Lung (tissue), 11 donors: ENCODE measurements at regions not wholly inside any gene's neighbourhood (a gene's known extent, or its start where the extent isn't known, plus 50 kb on each side); places are given as distances from the start of the nearest gene placed in this dataset.

Source experiments
- ATAC-seq: fragments of 200-7000 bp; cut with Tn5 transposase; one replicate; pipeline ENCODE4 v1.9.1; 2020; ENCODE audit warnings: moderate number of reproducible peaks; ENCODE audit not compliant: insufficient read depth, low FRiP score
- DNase-seq, 3 donors: peaks; one replicate each; pipeline ENCODE4 v3.0.0-alpha.2; 2013 to 2017
- H3K27ac ChIP-seq, 2 donors: one replicate each; pipeline ENCODE4 v1.5.1; 2013; ENCODE audit warnings: mild to moderate bottlenecking in 2 of 2, moderate library complexity in 2 of 2, control low read depth in 1 of 2, inconsistent platforms in 1 of 2, low read depth in 1 of 2, low read length in 1 of 2
- H3K27me3 ChIP-seq, 3 donors: one replicate each; pipeline ENCODE4 v1.5.1; 2013; ENCODE audit warnings: low read length in 2 of 3; ENCODE audit not compliant: control insufficient read depth in 3 of 3, insufficient read depth in 3 of 3
- H3K36me3 ChIP-seq, 4 donors: one replicate each; pipeline ENCODE4 v1.5.1; 2013; ENCODE audit warnings: low read length in 4 of 4, mild to moderate bottlenecking in 1 of 4, moderate library complexity in 1 of 4; ENCODE audit not compliant: control insufficient read depth in 4 of 4, insufficient read depth in 4 of 4
- H3K4me1 ChIP-seq, 5 donors: one replicate each; pipeline ENCODE4 v1.5.1; 2013; ENCODE audit warnings: low read length in 5 of 5, mild to moderate bottlenecking in 2 of 5, moderate library complexity in 1 of 5; ENCODE audit not compliant: control insufficient read depth in 5 of 5, insufficient read depth in 5 of 5
- H3K4me3 ChIP-seq: one replicate; pipeline ENCODE4 v1.5.1; 2013; ENCODE audit warnings: mild to moderate bottlenecking, control low read depth, moderate library complexity
- H3K9ac ChIP-seq, 2 donors: one replicate each; pipeline ENCODE4 v1.5.1; 2013; ENCODE audit warnings: low read length in 2 of 2, control low read depth in 1 of 2; ENCODE audit not compliant: insufficient read depth in 1 of 2
- H3K9me3 ChIP-seq, 4 donors: one replicate each; pipeline ENCODE4 v1.5.1; 2013; ENCODE audit warnings: low read length in 3 of 4, mild to moderate bottlenecking in 1 of 4, moderate library complexity in 1 of 4; ENCODE audit not compliant: control insufficient read depth in 4 of 4, insufficient read depth in 3 of 4
- WGBS, 2 donors: extraction: QIAGEN DNeasy Blood & Tissue Kit; methylation state at CpG; one replicate each; pipeline ENCODE4 v1.1.7; 2013; 5-methylcytosine and 5-hydroxymethylcytosine counted together
- TF ChIP-seq, protein P1 (sequence below): IDR thresholded peaks from 2 replicates; pipeline ENCODE4 v1.5.1; 2012; ENCODE audit warnings: mild to moderate bottlenecking; ENCODE audit errors: control extremely low read depth, extremely low read depth
- donor health status: control.
- donor health status: control.
- donor health status: Bipolar disorder and iron deficiency.
- donor health status: healthy.
- donor health status: DM: yes; HTN: yes; CAD: no.

GRCh38 chr2:128784626-128785306 is 466.1 kb upstream of the HS6ST1 start:
- DNase-seq (no peak), ATAC-seq (no peak)
- WGBS, 2 donors: 84 to 89% methylated on average over 18 of the region's 18 CpGs

GRCh38 chr2:128786316-128786715 is 467.6 kb upstream of the HS6ST1 start:
- Histone ChIP-seq H3K9me3 (peaks cover 0 to 5% (median 0%) of the 10 kb centered on the region in 4 donors), H3K4me1 (peaks cover 0 to 3% (median 0%) of the 10 kb centered on the region in 5 donors), H3K4me3 (no peak overlapping the region), H3K36me3 (no peaks in the 10 kb centered on the region), H3K27ac (no peak overlapping the region), H3K9ac (no peak overlapping the region), H3K27me3 (no peaks in the 10 kb centered on the region)
- DNase-seq (peak in 1 of 3 donors; percentile 4), ATAC-seq (no peak)
- TF ChIP-seq, protein P1, sequence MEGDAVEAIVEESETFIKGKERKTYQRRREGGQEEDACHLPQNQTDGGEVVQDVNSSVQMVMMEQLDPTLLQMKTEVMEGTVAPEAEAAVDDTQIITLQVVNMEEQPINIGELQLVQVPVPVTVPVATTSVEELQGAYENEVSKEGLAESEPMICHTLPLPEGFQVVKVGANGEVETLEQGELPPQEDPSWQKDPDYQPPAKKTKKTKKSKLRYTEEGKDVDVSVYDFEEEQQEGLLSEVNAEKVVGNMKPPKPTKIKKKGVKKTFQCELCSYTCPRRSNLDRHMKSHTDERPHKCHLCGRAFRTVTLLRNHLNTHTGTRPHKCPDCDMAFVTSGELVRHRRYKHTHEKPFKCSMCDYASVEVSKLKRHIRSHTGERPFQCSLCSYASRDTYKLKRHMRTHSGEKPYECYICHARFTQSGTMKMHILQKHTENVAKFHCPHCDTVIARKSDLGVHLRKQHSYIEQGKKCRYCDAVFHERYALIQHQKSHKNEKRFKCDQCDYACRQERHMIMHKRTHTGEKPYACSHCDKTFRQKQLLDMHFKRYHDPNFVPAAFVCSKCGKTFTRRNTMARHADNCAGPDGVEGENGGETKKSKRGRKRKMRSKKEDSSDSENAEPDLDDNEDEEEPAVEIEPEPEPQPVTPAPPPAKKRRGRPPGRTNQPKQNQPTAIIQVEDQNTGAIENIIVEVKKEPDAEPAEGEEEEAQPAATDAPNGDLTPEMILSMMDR: no peak
- WGBS, 2 donors: 91 to 94% methylated on average over 6 of the region's 6 CpGs

More at GRCh38 chr2:128784626-128785306, 466.1 kb upstream of the HS6ST1 start:
- Histone ChIP-seq H3K4me1 (peaks cover 0 to 3% (median 0%) of the 10 kb centered on the region in 5 donors), H3K4me3 (no peak overlapping the region), H3K27ac (no peak overlapping the region), H3K9ac (no peak overlapping the region), H3K36me3 (no peaks in the 10 kb centered on the region), H3K9me3 (peaks cover 0 to 5% (median 0%) of the 10 kb centered on the region in 4 donors), H3K27me3 (no peaks in the 10 kb centered on the region)
- TF ChIP-seq, protein P1: no peak

- WGBS, 2 donors: 78 to 80% methylated on average over 9 of the region's 9 CpGs
- no peak overlapping the region for H3K27ac ChIP-seq
- no peak for ATAC-seq
Measured at GRCh38 chr2:128786741-128787478, 468.2 kb upstream of the HS6ST1 start.

More at GRCh38 chr2:128786741-128787478, 468.2 kb upstream of the HS6ST1 start:
- TF ChIP-seq, protein P1: no peak
- Histone ChIP-seq H3K4me3 (no peak overlapping the region), H3K9ac (no peak overlapping the region), H3K4me1 (peaks cover 0 to 4% (median 0%) of the 10 kb centered on the region in 5 donors), H3K9me3 (peaks cover 0 to 5% (median 0%) of the 10 kb centered on the region in 4 donors), H3K36me3 (no peaks in the 10 kb centered on the region), H3K27me3 (no peaks in the 10 kb centered on the region)
- DNase-seq: peak; percentile 9 to 63 (median 34)
